ENCODE measurements at regions not wholly inside any gene's neighbourhood (a gene's known extent, or its start where the extent isn't known, plus 50 kb on each side); places are given as distances from the start of the nearest gene placed in this dataset.

DNA sequence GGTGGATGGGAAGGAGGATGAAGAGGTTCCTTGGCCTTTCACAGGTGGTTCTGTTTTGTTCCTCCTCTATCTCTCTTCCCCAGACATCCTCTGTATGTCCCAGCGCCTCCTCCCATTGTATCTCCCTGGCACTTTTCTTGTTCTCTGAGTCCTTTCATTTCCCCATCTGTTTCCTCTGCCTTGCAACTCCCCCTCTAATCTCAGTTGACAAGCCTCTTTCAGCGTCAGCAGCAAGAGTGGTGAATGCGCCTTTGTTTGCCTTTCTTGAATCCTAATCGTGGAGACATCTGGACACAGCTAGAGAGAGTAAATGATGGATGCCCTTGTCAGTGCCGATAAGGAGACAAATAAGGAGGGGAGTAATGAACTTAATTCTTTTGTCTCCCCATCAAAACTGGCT, 167.0 kb downstream of the NDUFA10 start:
- H3K4me3 ChIP-seq = no peak overlapping the region
- no peak overlapping the region for H3K27ac ChIP-seq
- 50% methylated on average over 5 of the region's 5 CpGs for WGBS
- H3K9me3 ChIP-seq = no peaks in the 10 kb centered on the region
- DNase-seq (ENCODE audit: low spot score) = no peak
- intact Hi-C loops (cut with DNase I) = no loop called here
- H3K4me1 ChIP-seq (replicated peaks) = no peaks in the 10 kb centered on the region
- no peaks in the 10 kb centered on the region for H3K27me3 ChIP-seq (replicated peaks; ENCODE audit: insufficient read depth)
- TF ChIP-seq POLR2AphosphoS5 (IDR thresholded peaks at IDR 0.05) (no peak), POLR2A (IDR thresholded peaks at IDR 0.05) (no peak)
- TF ChIP-seq, protein P1, sequence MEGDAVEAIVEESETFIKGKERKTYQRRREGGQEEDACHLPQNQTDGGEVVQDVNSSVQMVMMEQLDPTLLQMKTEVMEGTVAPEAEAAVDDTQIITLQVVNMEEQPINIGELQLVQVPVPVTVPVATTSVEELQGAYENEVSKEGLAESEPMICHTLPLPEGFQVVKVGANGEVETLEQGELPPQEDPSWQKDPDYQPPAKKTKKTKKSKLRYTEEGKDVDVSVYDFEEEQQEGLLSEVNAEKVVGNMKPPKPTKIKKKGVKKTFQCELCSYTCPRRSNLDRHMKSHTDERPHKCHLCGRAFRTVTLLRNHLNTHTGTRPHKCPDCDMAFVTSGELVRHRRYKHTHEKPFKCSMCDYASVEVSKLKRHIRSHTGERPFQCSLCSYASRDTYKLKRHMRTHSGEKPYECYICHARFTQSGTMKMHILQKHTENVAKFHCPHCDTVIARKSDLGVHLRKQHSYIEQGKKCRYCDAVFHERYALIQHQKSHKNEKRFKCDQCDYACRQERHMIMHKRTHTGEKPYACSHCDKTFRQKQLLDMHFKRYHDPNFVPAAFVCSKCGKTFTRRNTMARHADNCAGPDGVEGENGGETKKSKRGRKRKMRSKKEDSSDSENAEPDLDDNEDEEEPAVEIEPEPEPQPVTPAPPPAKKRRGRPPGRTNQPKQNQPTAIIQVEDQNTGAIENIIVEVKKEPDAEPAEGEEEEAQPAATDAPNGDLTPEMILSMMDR (IDR thresholded peaks at IDR 0.05) = no peak
- no peaks in the 10 kb centered on the region for H3K36me3 ChIP-seq

- no peak for DNase-seq (ENCODE audit: low spot score)
- no peaks in the 10 kb centered on the region for H3K4me1 ChIP-seq (replicated peaks)
- WGBS = 85% methylated on average over 1 of the region's 1 CpG
- no peak overlapping the region for H3K27ac ChIP-seq
- H3K9me3 ChIP-seq = no peaks in the 10 kb centered on the region
- H3K36me3 ChIP-seq = no peaks in the 10 kb centered on the region
- TF ChIP-seq POLR2AphosphoS5 (IDR thresholded peaks at IDR 0.05) = no peak
- TF ChIP-seq, protein P1 (IDR thresholded peaks at IDR 0.05) = no peak
- TF ChIP-seq POLR2A (IDR thresholded peaks at IDR 0.05) = no peak
- H3K4me3 ChIP-seq = no peak overlapping the region
- intact Hi-C loops (cut with DNase I) = no loop called here
- H3K27me3 ChIP-seq (replicated peaks; ENCODE audit: insufficient read depth) = no peaks in the 10 kb centered on the region
Measured at GRCh38 chr2:239857591-239857990, 167.6 kb downstream of the NDUFA10 start.

GRCh38 chr2:239856620-239857285, 168.4 kb downstream of the NDUFA10 start:
- no peaks in the 10 kb centered on the region for H3K36me3 ChIP-seq
- intact Hi-C loops (cut with DNase I) = no loop called here
- no peak overlapping the region for H3K27ac ChIP-seq
- H3K4me1 ChIP-seq (replicated peaks) = no peaks in the 10 kb centered on the region
- no peaks in the 10 kb centered on the region for H3K27me3 ChIP-seq (replicated peaks; ENCODE audit: insufficient read depth)
- no peak for DNase-seq (ENCODE audit: low spot score)
- no peak overlapping the region for H3K4me3 ChIP-seq
- no peak for TF ChIP-seq POLR2AphosphoS5 (IDR thresholded peaks at IDR 0.05)
- TF ChIP-seq POLR2A (IDR thresholded peaks at IDR 0.05) = no peak
- TF ChIP-seq, protein P1 (IDR thresholded peaks at IDR 0.05) = no peak
- WGBS = 95% methylated on average over 8 of the region's 8 CpGs
- no peaks in the 10 kb centered on the region for H3K9me3 ChIP-seq

GRCh38 chr2:239855863-239856587, 169.1 kb downstream of the NDUFA10 start:
- H3K9me3 ChIP-seq = no peaks in the 10 kb centered on the region
- no peak for DNase-seq (ENCODE audit: low spot score)

More at GRCh38 chr2:239855863-239856587, 169.1 kb downstream of the NDUFA10 start:
- no peaks in the 10 kb centered on the region for H3K36me3 ChIP-seq
- intact Hi-C loops (cut with DNase I) = no loop called here
- H3K27me3 ChIP-seq (replicated peaks; ENCODE audit: insufficient read depth) = no peaks in the 10 kb centered on the region
- no peak overlapping the region for H3K27ac ChIP-seq
- no peak overlapping the region for H3K4me3 ChIP-seq
- TF ChIP-seq POLR2A (IDR thresholded peaks at IDR 0.05) (no peak), POLR2AphosphoS5 (IDR thresholded peaks at IDR 0.05) (no peak)
- TF ChIP-seq, protein P1 (IDR thresholded peaks at IDR 0.05) = no peak
- H3K4me1 ChIP-seq (replicated peaks) = no peaks in the 10 kb centered on the region
- WGBS = 86% methylated on average over 10 of the region's 10 CpGs
